ENCODE measurements at regions not wholly inside any gene's neighbourhood (a gene's known extent, or its start where the extent isn't known, plus 50 kb on each side); places are given as distances from the start of the nearest gene placed in this dataset.

DNA sequence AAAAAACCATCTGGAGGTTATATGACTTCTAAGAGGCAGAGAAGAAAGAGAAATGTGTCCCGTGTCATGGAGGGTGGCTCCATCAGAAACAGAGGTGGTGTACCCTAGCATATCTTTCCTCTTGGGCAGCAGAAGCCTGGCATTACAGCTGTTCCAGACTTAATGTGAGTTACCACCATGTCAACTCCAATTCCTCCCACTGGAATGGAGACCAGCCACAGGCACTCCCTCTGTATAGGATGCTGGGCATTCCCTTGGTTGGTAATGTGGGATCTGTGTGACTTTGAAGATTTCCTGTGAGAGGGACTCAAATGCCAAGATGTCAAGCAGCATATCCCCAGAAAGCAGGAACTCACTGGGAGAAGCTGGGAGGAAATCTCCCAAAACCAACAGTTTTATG, 77.1 kb upstream of the COG2 start:
- no CpG with 5 or more reads among the region's 1 CpG for WGBS, 2 experiments (ENCODE audit: extremely low coverage in 2 of 2, insufficient read length in 1 of 2)
- TF ChIP-seq BHLHE40 (IDR thresholded peaks at IDR 0.05; ENCODE audit: low read depth, low read length), result no peak
- no peak for TF ChIP-seq MAZ (IDR thresholded peaks at IDR 0.05; ENCODE audit: borderline replicate concordance, low read depth, low read length)
- TF ChIP-seq POLR2A (IDR thresholded peaks at IDR 0.05; ENCODE audit: low read depth, low read length), result no peak
- H3K9ac ChIP-seq (ENCODE audit: low read depth, low read length), result no peak overlapping the region
- no peak overlapping the region for H4K8ac ChIP-seq (ENCODE audit: low read depth in 2 of 2, low read length in 2 of 2)
- H3K4me1 ChIP-seq (ENCODE audit: control insufficient read depth, insufficient read depth, low read length), result no peaks in the 10 kb centered on the region
- intact Hi-C loops (cut with micrococcal nuclease), result no loop called here
- no TSS peak for BruUV-seq (replicated peaks)
- in situ Hi-C loops (cut with MboI; ENCODE audit: low sequenced_read_pairs), result no loop called here
- H3K27me3 ChIP-seq (ENCODE audit: control insufficient read depth, insufficient read depth, low read length), result no peaks in the 10 kb centered on the region
- no peak overlapping the region for H2BK15ac ChIP-seq (ENCODE audit: low read depth, low read length)
- ATAC-seq (ENCODE audit: low read depth), result no peak
- H3K56ac ChIP-seq (ENCODE audit: extremely low read depth, insufficient read depth, low read length), result no peak overlapping the region
- H3K4me3 ChIP-seq (ENCODE audit: insufficient read depth, low read depth, low read length), result no peak overlapping the region
- no peak overlapping the region for H2BK20ac ChIP-seq (ENCODE audit: low read depth, low read length)
- H3K14ac ChIP-seq (replicated peaks; ENCODE audit: low read depth, low read length), result no peak overlapping the region
- dilution Hi-C loops (cut with HindIII; ENCODE audit: low sequenced_read_pairs, unreplicated experiment), result no loop called here
- H2BK5ac ChIP-seq (ENCODE audit: low read depth, low read length, poor library complexity, severe bottlenecking), result no peak overlapping the region
- no peak overlapping the region for H3K18ac ChIP-seq (ENCODE audit: low read depth, low read length)
- no peak overlapping the region for H2AK5ac ChIP-seq (ENCODE audit: low read depth, low read length)
- no peak overlapping the region for H2BK120ac ChIP-seq (ENCODE audit: low read depth, low read length)
- no peaks in the 10 kb centered on the region for H3K9me3 ChIP-seq (ENCODE audit: control insufficient read depth, insufficient read depth, low read length)
- DNase-seq, result no peak
- CTCF ChIA-PET, result interaction anchor here (1.2 kb wide), 1 partner anchor 16 kb away, joined by 3 read pairs; no protein-coding TSS in a partner anchor
- no peak overlapping the region for H4K5ac ChIP-seq (ENCODE audit: low read depth, low read length)
- no peak overlapping the region for H4K91ac ChIP-seq (ENCODE audit: insufficient read depth, low read depth, low read length)
- POLR2A ChIA-PET (ENCODE audit: unreplicated experiment), result no interaction called here
- no peaks in the 10 kb centered on the region for H4K20me1 ChIP-seq (ENCODE audit: insufficient read depth, low read length)
- H3K4me2 ChIP-seq (ENCODE audit: low read depth, low read length), result no peak overlapping the region
- no peaks in the 10 kb centered on the region for H3K79me1 ChIP-seq (ENCODE audit: low read depth in 1 of 2, low read length in 2 of 2)
- H3K9me1 ChIP-seq (ENCODE audit: insufficient read depth, low read length), result no peaks in the 10 kb centered on the region
- H3K23ac ChIP-seq (ENCODE audit: low read depth, low read length), result no peak overlapping the region
- no peak overlapping the region for H2AFZ ChIP-seq (replicated peaks; ENCODE audit: low read length, poor library complexity)
- H3K36me3 ChIP-seq (ENCODE audit: control insufficient read depth, insufficient read depth, low read length), result no peaks in the 10 kb centered on the region
- H2AK9ac ChIP-seq (replicated peaks; ENCODE audit: low read depth, low read length, poor library complexity), result no peak overlapping the region
- no peak overlapping the region for H3K4ac ChIP-seq (ENCODE audit: low read depth, low read length)
- no peak overlapping the region for H3K27ac ChIP-seq (ENCODE audit: insufficient read depth, low read length)
